Activated B cell treated with CpG ODN at 0.5 μM for 24 hours (primary cell): ENCODE measurements at regions not wholly inside any gene's neighbourhood (a gene's known extent, or its start where the extent isn't known, plus 50 kb on each side); places are given as distances from the start of the nearest gene placed in this dataset.

Source experiments
- ATAC-seq: fragments of 200-7000 bp; cut with Tn5 transposase; one replicate; pipeline ENCODE4 v1.10.0; 2021; ENCODE audit warnings: low read depth, mild to moderate bottlenecking, moderate library complexity
- CTCF ChIA-PET: fragments of 350-600 bp; sonication (Branson Sonifier 250); formaldehyde crosslinking; loops from one replicate; lab custom pipeline; 2021; ENCODE audit warnings: antibody characterized with exemption; lab: Charles Lee
- POLR2A ChIA-PET: fragments of 350-600 bp; sonication (Branson Sonifier 250); formaldehyde crosslinking; loops from one replicate; lab custom pipeline; 2021; ENCODE audit warnings: antibody characterized with exemption; lab: Charles Lee
- DNase-seq: peaks from one replicate; pipeline ENCODE4 v3.0.0; 2022
- H3K27ac Mint-ChIP-seq: one replicate; pipeline ENCODE4 v1.8.0; 2020; ENCODE audit warnings: mixed read lengths
- H3K27me3 Mint-ChIP-seq: one replicate; pipeline ENCODE4 v1.8.0; 2021; ENCODE audit warnings: mixed read lengths
- H3K36me3 Mint-ChIP-seq: one replicate; pipeline ENCODE4 v1.8.0; 2021; ENCODE audit warnings: low read depth, mixed read lengths
- H3K4me1 Mint-ChIP-seq: one replicate; pipeline ENCODE4 v1.8.0; 2021; ENCODE audit warnings: mixed read lengths
- H3K4me3 Mint-ChIP-seq: one replicate; pipeline ENCODE4 v1.8.0; 2020; ENCODE audit warnings: mild to moderate bottlenecking, mixed read lengths
- H3K9me3 Mint-ChIP-seq: one replicate; pipeline ENCODE4 v1.8.0; 2020; ENCODE audit warnings: mixed read lengths
- CTCF ChIP-seq: fragments of 200-600 bp; IDR thresholded peaks from one replicate; pipeline ENCODE4 v1.8.0; 2022; ENCODE audit warnings: antibody characterized with exemption, mild to moderate bottlenecking
- intact Hi-C: fragments of 100-400 bp; cut with micrococcal nuclease; formaldehyde crosslinking; loops from one replicate; pipeline ENCODE4 v1.15.1; 2024

DNA sequence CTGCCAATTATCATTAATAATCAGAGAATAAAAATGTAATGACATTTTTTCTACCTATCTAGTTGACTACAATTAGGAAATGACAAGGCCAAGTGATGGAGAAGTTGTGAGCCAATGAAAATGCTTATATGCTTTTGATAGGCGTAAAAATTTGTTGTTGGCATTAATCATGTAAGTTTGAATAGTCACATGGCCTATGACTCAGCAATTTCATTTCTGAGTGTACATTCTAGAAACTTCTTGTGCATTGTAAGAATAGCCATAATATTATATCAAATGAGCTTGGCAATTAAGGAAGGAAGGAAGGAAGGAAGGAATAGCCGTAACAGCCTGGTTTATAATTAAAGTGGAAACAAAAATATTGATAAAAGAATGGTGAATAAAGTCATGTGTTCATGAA is 179.9 kb downstream of the PTH2R start:
- no peak overlapping the region for H3K27ac Mint-ChIP-seq
- no peak overlapping the region for H3K4me3 Mint-ChIP-seq
- no peaks in the 10 kb centered on the region for H3K27me3 Mint-ChIP-seq
- intact Hi-C loops, result no loop called here
- ChIA-PET CTCF (no interaction called here), POLR2A (no interaction called here)
- TF ChIP-seq CTCF, result no peak
- no peak for ATAC-seq
- H3K4me1 Mint-ChIP-seq, result no peaks in the 10 kb centered on the region
- DNase-seq, result no peak
- H3K9me3 Mint-ChIP-seq, result no peaks in the 10 kb centered on the region
- no peaks in the 10 kb centered on the region for H3K36me3 Mint-ChIP-seq

DNA sequence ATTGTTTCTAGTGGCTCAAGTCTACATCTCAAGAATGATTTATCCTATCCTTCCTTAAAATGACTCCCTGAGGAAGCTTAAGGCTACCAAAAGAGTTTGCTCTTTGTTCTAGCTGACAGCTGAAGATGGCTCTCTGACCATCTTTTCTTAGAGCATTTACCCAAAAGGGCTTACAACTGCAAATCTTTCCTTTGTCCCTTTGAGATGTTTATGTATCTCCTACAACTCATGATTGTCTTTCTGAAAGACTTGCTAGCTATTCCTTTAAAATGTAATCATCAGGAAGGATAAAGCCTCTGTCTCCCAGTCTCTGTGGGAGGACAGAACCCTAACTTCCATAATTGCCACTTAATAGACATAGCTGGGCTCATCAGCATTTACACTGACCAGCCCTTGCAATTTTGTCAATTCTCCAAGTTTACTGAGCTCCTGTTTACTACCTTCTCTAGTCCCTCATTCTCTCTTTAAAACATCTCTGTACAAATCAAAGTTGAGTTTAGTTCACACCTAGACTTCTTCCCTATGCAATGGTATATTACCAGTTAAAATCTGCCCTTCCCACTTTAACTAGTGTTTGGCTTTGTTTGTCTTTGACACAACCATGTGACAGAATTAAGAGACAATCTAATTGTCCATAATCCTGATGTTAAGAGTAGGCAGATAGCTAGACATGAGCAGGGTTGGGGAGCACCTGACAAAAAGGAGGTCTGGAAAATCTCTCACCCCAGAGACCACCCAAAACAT is 188.2 kb downstream of the PTH2R start:
- Mint-ChIP-seq H3K36me3 (no peaks in the 10 kb centered on the region), H3K4me3 (no peak overlapping the region), H3K27me3 (no peaks in the 10 kb centered on the region), H3K27ac (no peak overlapping the region), H3K9me3 (no peaks in the 10 kb centered on the region), H3K4me1 (no peaks in the 10 kb centered on the region)
- ATAC-seq (no peak), DNase-seq (no peak)
- ChIA-PET POLR2A (no interaction called here), CTCF (no interaction called here)
- intact Hi-C loops, result no loop called here
- TF ChIP-seq CTCF, result no peak

DNA sequence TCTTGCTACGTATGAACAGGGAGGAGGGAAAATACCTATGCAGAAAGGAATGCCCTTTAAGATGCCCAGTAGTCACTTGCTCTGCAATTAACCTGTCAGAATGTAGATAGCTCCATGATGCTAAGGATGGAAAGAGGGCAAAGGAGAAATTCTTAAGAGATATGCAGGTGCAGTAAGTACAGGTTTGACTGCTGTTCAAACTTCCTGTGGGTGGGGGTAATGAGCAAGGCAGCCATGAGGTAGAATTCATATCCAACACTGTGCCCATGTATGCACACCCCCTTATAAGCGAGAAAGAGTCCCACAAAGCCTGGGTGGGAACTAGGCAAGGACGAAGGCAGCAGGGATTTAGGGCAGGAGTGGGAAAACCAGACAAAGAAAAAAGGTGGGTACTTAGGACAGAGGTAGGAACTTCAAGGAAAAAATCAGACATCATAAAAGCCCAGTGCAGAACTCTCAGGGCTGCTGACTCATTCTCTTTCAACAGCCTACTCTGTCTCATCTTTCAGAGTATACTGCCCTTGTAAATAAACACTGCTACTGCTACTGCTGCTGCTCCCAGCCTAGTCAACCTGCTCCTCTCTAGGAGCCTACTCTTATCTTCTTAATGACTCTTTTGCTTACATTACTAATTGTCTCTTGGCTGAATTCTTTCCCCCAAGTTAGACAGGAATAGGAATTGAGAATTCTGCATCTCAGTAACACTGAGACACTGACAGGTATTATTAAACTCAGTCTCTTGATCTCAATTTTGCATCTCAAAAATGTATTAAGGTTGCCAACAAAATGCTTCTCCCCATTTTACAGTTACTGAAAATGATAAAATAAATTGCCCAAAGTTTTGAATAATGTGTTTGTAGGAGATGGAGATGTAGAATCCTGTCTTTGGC is 189.0 kb downstream of the PTH2R start:
- no peak for ATAC-seq
- no peak for DNase-seq
- Mint-ChIP-seq H3K9me3 (no peaks in the 10 kb centered on the region), H3K4me1 (no peaks in the 10 kb centered on the region), H3K27ac (no peak overlapping the region), H3K27me3 (no peaks in the 10 kb centered on the region), H3K4me3 (no peak overlapping the region), H3K36me3 (no peaks in the 10 kb centered on the region)
- TF ChIP-seq CTCF, result no peak
- CTCF ChIA-PET, result no interaction called here
- intact Hi-C loops, result no loop called here
- POLR2A ChIA-PET, result no interaction called here

- ChIA-PET CTCF (no interaction called here), POLR2A (no interaction called here)
- intact Hi-C loops, result no loop called here
- ATAC-seq (no peak), DNase-seq (no peak)
- H3K27ac Mint-ChIP-seq, result no peak overlapping the region
- H3K9me3 Mint-ChIP-seq, result peaks cover 11% of the 10 kb centered on the region
- no peak overlapping the region for H3K4me3 Mint-ChIP-seq
- no peaks in the 10 kb centered on the region for H3K27me3 Mint-ChIP-seq
- no peaks in the 10 kb centered on the region for H3K4me1 Mint-ChIP-seq
- no peaks in the 10 kb centered on the region for H3K36me3 Mint-ChIP-seq
- TF ChIP-seq CTCF, result no peak
Measured at GRCh38 chr2:208607694-208608093, 201.1 kb downstream of the PTH2R start.

GRCh38 chr2:208608122-208608835 is 201.7 kb downstream of the PTH2R start:
- peaks cover 14% of the 10 kb centered on the region for H3K9me3 Mint-ChIP-seq
- intact Hi-C loops, result no loop called here
- no peak overlapping the region for H3K27ac Mint-ChIP-seq
- ChIA-PET POLR2A (no interaction called here), CTCF (no interaction called here)
- H3K27me3 Mint-ChIP-seq, result no peaks in the 10 kb centered on the region
- TF ChIP-seq CTCF, result no peak
- DNase-seq, result no peak
- H3K4me1 Mint-ChIP-seq, result no peaks in the 10 kb centered on the region
- H3K36me3 Mint-ChIP-seq, result no peaks in the 10 kb centered on the region
- no peak overlapping the region for H3K4me3 Mint-ChIP-seq
- ATAC-seq, result no peak
